DMS53 (cell line): ENCODE measurements at regions not wholly inside any gene's neighbourhood (a gene's known extent, or its start where the extent isn't known, plus 50 kb on each side); places are given as distances from the start of the nearest gene placed in this dataset.

ENCODE experiments used
- DNase-seq: peaks from one replicate; lab custom pipeline; 2025; lab: John Stamatoyannopoulos, UW

DNA sequence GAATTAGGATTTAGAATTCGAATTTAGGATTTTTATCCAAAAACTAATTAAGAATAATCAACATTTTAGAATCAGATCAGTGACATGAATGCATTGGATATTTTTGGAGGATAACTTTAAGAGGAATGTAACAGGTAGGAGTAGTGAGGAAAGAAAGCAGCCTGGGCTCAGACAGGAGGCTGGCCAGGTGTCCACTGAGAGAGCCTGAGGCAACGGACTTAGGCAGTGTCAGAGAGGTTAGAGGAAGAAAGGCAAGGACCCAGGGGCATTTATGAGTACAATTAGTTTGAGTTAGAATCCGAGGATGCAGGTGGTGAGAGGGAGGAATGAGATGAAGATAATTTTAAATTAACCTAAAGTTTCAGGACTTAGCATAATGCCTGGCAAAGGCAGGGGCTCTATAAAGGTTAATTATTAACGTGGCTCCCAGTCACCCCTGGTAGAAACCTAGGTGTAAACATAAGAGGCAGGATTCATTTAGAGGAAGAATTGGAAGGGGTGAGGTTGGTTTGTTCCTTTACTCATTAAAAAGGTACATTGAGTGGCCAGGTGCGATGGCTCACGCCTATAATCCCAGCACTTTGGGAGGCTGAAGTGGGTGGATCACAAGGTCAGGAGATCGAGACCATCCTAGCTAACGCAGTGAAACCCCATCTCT, 507.1 kb downstream of the TMEM182 start:
- DNase-seq = peak; percentile 90

DNA sequence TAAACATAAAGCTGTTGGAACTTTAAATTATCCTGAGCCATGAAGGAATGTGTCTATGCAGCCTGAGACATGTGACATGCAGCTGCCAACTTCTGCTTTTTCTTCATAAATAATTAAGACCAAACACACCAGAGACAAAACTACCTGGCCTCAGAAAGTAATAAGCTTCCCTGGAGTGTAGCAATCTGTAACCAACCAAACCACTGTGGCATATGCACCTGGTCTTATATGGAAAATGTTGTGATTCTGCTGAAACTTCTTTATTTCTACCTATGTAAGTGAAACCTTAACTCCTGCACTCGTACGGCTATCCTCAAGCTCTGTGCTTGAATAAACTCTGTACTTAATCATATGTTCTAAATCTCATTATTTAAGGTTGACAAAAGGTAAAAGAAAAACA, 515.0 kb downstream of the TMEM182 start:
- DNase-seq = no peak

DNA sequence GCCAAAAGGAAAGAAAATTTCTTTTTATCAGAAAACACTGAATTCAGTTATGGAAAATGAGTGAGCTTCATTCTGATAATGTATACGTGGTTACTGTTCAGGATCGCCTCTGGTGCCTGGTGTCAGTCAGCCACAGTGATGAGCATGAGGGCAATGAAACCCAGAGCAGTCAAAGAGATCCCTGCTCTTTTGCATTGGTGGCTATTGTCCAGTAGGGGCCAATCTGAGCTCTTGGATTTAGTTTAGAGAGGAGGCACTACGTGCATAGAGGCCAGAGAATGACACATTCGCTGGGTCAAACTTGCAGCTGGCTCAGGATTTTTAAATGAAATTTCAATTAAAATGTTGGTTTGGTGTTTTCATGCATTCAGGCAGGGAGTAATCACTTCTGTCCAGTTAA, 522.9 kb downstream of the TMEM182 start:
- peak; percentile 46 for DNase-seq

DNA sequence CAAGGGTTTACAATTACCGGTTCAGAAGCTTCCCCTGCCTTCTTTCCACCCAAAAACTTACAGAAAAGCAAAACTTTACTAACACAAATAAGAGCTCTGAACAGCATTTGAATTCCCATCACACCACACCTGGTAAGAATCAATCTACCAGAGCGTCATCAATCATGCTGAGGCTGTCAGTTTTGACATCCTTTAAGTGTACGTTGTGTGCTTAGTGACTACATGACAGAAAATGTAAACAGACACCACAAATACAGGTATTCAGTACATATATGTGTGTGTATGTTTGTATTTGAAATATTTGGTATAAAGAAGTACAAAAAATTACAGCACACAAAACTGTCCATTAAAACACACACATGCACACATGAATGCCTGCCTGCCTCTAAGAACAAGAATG, 523.5 kb downstream of the TMEM182 start:
- peak; percentile 88 for DNase-seq

DNA sequence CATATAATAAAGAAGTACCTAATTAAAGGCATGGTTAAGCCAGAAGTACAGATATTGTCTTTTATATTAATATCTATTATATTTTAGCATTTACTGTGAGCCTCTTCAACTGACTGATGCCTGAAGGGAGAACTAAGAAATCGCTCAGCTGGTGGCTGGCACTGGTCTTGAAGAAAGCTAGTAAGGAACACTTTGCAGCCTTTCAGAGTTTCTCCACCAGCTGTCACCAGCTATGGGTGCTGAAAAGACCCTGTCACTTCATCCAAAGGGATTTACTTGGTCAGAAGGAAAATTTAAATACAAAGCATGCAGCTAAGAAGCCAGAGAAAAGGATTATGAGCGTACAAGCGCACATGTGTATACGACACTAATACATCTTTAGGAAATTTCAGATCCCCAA, 525.9 kb downstream of the TMEM182 start:
- no peak for DNase-seq

DNA sequence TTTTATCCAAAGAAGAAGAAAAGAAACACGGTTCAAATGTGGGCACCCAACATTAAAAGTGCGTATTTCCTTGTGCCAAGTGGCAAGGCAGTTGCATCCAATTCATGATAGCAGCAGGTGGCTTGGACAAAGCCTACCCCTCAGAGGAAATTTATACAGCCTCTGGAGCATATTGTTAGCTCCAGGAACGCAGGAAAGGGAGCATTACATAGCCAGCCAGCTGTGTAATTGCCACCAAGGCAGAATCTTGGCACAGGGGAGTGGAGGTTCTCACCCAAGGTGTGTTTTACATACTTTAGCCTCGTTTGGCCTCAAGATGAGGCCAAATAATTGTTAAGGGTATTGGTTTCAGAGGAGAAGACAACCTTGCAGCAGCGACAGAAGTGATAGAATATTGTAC, 526.9 kb downstream of the TMEM182 start:
- no peak for DNase-seq

DNA sequence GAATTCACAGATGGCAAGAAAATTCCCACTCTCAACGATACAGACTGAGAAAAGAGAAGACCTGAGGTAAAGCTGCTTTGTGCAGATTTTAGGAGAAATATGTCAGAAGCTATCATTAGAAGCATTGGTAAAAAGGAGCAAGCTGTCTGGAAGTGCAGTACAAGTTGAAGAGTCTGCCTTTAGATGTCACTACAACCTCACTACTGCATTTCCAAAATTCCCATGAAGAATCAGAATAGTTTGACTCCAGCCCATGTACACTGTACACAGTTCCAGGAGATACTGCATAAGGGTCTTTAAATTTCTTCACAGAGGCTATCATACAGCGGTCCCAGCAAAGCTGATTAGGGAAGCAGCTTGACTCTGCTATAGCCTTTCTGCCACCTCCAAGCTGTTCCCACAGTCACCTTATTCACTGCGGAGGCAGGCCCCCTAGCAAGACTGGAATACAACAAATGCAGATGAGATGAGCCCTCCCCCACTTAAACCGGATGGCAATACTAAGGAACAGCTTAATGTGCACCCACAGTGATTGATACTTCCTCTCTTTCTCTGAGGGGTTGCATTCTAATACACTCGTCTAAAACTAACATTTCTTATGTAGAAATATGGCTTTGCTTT, 527.4 kb downstream of the TMEM182 start:
- peak; percentile 71 for DNase-seq

DNA sequence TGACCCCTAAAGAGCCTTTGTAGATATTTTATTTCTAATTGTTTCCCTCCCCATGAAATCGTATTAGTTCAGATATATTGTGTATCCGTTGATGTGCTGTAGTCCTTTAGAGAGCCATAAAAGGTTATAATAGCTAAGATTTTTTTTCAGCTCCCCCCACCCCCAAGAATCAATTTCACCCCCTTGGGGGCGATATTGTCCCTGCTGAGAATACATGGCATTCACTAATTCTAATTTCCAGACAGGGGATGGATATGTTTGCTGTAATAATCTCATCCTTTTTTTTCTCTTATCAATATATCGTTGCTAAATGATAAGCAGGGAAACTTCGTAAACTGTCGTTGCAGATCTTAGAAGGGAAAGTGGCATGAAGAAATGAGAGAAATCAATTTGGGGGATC, 530.7 kb downstream of the TMEM182 start:
- peak; percentile 65 for DNase-seq

DNA sequence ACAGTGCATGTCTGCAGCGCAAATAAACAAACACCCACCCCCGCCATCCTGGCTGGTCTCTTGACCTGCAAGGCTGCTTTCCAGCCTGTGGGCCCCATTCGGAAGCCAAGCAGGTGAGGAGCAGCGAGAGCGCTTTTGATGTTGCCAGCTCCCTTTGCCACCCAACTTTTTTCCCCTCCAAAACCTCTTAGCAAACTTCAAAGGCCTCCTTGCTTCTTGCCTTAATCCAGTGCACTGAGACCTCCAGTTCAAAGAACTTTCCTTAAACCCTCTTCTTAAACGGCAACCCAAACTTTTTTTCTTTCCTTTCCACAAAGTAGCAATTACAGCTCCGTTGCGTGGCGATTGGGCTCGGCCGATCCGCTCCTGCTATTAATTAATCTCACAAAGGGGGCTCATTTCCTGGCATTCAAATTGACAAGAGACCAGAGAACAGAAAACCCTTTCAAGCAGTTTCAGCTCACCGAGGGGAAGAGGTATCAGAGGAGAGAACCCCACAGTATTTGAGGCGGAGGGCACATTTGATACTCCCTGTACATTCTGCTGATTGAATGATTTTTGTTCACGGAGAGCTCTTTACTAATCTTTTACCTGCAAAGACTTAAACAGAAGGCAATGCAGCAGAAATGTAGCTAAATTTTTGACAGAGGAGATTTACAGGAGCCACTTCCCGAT, 531.4 kb downstream of the TMEM182 start:
- peak; percentile 63 for DNase-seq

DNA sequence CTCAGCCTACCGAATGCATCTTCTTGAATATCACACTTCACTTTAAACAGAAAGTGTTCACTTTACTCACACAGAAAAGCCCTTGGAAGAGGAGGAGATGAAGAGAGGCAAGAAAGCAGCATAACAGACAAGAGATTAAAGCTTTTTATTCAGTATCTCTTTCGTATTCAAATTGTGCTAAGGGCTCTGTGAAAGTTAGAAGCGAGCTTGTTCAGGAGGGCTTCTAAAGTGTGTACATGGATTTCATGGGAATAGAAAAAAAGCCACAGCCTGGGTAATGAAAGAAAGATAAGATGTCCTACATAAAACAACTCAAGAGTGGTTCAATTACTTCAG, 531.9 kb downstream of the TMEM182 start:
- no peak for DNase-seq

DNA sequence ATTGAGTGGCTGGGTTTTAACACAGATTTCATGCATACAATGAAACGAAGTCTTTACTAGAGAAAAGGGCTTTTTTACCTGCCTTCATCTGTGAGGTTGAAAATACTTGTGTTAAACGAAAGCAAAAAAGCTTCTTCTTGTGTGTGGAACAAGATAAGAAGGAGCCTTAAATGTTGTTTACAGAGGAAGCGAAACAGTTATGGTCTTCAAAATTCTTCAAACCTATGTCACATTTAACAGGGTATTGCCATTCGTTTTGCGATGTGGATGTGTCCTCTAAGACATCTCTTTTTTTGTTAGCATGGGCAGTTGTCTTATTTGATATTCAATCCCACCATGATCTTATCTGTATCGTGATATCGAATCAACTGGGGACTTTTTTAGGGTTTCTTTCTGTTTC, 532.6 kb downstream of the TMEM182 start:
- no peak for DNase-seq

DNA sequence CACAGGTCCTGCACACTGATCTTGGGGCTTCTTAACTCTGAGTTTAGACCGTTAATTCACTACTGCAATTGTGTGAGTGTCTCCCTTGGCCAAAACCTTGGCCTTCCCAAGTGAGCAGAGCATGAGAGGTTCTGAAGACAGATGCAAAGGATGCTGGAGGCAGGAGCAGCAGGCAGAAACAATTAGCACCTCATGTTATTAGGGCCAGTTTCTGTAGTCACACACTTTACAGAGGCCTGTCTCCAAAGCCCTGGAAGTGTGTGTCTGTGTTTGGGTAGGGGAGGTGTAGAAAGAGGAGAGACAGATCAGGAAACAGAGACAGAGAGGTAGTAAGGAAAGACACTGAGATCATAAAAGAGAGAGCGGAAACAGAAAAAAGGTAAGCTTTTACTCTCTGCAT, 533.8 kb downstream of the TMEM182 start:
- peak; percentile 31 for DNase-seq

DNA sequence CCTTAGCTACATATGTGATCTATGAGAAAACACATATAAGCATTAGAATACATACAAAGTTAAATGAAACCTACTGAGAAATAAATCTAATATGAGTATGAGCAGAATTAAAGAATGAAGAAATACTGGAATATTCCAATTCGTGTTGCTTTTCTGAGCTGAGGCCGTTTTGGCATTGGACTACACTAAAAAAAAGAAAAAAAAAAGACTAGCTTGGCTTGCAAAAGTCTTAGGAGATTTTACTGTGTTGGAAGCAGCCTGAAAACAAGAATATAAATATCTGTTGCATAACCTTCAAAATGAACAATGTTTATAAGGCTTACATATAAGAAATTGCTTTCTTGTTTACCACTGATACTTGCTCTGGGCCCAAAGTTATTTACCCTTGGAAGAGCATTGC, 562.8 kb downstream of the TMEM182 start:
- no peak for DNase-seq

DNA sequence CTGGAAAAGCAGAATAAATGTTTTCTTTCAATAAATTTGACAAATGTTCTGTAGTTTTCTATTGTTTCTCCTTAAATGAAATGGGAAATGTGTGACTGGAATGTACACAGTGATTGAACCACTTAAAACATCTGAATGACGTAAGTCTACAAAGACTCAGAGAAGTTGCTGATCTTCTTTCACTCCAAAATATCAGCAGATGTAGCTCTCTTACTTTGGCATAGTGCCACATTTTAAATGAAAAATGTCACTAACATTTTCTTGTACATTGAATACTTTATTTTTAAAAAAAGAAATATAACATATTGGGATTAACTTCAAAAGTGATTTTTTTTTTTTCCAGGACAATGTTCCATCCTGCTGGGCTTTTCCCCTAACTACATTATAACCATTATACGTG, 565.6 kb downstream of the TMEM182 start:
- DNase-seq = no peak

DNA sequence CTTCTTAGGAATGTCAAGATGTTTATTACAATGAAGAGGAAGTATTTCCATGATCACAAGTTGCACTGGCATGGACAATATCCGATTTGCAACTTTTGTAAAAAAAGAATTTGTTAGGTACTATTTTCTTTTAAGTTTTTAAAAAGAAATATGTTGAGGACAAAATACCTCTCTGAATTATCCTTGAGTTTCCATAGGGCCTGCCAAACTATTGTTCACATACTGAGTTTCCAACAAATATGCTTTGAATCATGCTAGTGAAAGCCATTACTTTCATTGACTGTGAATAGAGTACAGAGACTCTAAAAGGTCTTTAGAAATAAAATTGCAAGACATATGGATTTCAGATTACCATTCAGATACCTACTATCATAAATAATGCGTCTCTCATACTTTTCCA, 566.1 kb downstream of the TMEM182 start:
- DNase-seq = no peak

DNA sequence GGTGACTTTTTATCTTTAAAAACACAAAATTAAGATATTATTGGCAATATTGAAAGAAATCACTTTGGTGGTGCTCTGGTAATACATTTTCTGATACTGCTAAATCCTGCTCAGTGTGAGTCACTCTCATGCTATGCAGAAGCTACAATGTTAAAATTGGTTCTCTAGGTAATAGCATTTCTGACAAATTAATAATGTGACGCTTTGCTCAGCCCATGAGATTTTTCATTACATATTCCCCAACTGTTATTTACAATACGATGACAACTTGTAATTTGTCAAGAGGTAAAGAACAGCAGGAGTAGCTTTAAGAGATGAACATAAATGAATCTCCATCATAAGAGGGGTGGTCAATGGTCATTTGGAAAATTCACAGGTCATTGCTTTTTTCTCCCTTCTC, 573.6 kb downstream of the TMEM182 start:
- DNase-seq = no peak

DNA sequence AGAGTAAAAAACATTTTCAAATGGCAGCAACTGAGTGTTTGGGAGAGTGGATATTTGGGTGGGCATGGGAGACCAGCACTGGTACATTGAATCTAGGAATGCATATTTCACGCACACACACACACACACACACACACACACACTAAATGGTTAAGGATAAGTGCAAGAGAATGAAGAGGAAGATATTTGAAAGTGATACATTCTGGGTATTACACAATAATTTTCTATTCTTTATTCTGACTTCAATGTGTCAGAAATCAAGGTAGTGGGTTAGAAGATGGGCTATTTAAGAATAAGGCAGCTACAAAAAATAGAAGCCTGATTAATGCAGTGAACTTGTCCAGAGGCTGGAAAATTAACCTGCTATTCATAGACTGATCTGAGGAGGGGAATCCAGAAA, 577.0 kb downstream of the TMEM182 start:
- DNase-seq = no peak

DNA sequence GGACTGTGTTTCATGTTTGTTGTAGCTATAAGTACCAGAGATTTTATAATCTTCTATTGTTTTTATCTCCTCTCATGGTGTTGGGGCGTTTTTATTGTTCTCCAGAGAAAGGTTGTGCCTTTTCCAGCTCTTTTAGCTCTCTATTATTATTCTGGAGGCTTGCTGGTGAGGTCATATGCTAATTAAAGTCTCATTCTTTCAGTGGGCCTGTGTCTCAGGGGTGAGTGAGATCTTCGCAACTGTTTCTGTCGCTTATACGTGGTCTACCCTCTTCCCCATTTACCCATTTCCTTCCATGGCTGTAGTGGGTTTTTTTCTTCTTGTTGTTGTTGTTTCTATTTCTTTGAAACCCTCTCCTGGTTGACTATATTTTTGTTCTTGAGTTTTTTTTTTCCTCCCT, 584.9 kb downstream of the TMEM182 start:
- no peak for DNase-seq

DNA sequence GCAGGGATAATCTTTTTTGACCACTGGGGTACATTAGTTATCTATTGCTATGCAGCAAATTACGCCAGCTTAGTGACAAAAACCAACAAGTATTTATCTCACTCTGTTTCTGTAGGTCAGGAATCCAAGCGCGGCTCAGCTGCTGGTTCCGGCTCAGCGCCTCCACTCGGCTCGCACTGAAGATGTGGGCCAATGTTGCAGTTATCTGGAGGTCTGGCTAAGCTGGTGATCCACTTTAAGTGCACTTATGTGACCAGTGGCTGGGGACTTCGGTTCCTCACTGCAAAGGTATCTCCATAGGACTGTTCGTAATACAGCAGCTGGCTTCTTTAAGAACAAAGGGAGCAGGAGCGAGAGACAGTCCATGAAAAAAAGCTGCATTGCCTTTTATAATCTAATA, 591.9 kb downstream of the TMEM182 start:
- DNase-seq = peak; percentile 80

DNA sequence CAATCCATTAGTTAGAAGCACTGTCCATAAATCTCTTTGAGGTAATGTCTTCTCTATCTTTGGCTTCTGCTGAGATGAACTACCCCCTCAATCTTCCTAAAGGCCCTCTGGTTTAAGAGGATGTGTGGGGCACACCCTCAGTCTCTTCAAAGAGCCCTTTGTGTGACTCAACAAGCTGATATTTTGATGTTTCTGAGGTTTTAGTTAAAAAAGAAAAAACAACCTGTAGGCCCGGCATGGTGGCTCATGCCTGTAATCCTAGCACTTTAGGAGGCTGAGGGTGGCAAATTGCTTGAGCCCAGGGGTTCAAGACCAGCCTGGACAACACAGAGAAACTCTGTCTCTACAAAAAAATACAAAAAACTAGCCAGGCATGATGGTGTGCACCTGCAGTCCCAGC, 593.5 kb downstream of the TMEM182 start:
- no peak for DNase-seq

DNA sequence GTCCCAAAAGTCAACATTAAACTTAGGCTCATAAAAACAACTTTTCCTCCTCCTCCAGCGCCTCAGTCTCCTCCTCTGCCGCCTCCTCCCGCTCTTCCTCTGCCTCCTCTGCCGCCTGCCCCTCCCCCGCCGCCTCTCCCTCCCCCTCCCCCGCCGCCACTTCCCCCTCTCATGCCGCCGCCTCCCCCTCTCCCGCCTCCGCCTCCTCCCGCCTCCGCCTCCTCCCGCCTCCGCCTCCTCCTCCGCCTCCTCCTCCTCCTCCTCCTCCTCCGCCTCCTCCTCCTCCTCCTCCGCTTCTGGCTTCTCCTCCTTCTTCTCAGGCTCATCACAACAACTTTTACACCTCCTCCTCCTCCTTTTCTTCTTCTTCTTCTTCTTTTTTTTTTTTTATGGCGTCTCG, 599.9 kb downstream of the TMEM182 start:
- peak; percentile 81 for DNase-seq

DNA sequence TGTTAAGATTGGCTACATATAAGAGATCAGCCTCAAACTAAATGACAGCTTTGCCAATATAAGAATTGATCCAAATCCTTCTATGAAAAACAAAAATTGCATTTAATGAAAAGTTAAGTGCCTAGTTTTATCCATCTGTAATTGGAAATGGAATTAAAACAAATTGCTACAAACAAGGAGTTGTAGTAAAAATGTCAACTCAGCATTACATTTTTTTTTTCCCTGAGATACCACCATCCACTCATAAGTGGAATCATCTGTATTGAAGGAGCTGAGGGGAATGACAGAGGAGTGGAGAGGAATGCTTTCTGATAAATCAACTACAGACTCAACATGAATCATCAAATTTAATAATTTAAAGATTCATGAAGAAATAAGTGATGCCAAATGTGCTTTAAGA, 601.8 kb downstream of the TMEM182 start:
- peak; percentile 43 for DNase-seq

DNA sequence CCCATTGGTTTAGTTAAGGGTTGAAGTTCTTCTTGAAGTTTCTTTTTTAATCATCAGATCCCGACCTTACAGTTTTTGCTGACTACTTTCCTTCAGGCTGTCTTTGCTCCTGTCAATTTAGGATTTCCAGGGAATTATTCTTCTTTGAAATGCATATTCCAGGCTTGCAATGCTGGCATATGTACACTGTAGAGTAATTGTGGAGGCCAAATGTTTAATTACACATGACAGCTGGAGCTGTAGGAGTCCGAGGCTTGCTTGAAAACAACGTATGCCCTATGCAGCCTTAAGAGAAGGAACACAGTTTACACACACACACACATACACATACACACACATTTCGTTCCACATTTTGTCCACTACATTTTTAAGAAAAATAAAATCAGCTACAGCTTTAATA, 602.3 kb downstream of the TMEM182 start:
- DNase-seq = peak; percentile 56

DNA sequence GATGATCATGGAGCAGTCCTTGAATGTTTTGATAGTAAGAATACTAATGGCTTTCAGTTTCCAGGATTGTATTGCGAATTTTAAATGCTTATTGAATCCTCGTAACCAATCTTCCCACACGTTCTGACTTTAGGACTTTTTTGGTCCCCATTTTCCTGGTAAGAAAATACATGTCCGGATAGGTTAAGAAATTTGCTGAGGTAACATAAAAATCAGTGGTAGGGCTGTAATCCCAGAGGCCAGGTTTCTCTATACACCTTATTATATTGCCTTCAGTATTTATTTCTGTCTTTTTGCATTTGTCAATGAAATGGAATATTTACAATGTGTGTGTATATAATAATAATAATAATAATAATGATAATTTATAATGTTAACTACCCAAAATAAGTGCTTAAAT, 603.2 kb downstream of the TMEM182 start:
- no peak for DNase-seq
